NK-92 treated with Interleukin-12 subunit alpha and Interleukin-12 subunit beta, amount 100 ng/mL, for 24 hours (cell line): ENCODE measurements at regions not wholly inside any gene's neighbourhood (a gene's known extent, or its start where the extent isn't known, plus 50 kb on each side); places are given as distances from the start of the nearest gene placed in this dataset.
"Not testable (repeated sequence)": the region's sequence is repeated elsewhere in the genome, so short reads cannot be mapped to it uniquely, and the experiment has no call there.

Source experiments
- DNase-seq: peaks from one replicate; lab custom pipeline; 2025; lab: John Stamatoyannopoulos, UW

DNA sequence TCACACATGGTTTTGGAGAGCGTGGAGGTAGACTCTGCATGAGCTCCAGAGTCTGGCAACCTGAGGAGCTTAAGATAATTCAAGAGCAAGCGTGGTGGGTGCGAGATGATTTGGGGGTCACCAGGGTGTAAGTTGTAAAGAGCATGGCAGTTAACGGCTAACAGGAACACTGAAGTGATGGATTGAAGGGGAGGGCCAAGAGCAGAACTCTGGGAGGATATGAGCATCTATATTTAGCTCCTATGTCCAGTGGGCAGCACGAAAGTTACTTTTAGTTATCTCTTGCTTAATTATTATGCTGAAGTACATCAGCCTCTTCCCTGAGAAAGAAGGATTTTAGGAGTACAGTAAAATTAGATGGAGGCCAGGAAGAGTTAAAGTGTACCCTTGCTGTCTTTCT is 231.9 kb upstream of the HAND2 start:
- DNase-seq, result no peak

DNA sequence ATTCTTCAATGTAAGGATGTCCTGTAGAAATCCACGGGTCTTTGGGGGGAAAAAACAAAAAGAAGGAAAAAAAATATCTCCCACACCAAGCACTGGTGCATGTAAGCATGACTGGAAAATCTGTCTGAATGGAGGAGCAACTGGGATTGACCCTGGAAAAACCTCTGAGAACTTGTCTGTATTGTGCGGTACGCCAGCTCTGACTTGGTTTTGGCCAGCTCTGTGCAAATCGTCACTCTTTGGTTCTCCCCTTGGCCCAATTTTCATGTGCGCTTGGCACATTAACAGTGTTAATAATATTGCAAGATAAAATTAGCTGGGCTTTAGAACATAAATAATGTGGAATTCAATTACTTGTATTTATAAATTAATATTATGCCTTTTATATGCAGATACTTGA is 231.2 kb upstream of the HAND2 start:
- DNase-seq, result no peak

DNA sequence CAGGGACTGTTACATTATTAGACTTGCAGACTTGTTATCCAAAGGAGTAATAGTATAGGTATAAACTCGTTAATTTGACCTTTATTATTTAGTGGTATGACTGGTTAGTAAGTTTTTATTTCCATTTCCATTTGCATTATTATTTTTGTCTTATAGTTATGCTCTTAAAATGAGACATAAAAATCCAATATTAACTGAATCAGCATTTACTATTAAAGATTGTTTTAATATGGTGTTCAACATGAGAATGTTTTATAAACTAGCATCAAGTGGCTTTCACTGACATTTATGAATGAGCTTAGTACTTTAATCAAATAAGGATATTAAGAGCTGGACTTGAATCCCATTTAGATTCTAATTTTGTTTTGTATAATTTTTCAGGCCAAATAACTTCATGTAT is 228.1 kb upstream of the HAND2 start:
- DNase-seq, result no peak

DNA sequence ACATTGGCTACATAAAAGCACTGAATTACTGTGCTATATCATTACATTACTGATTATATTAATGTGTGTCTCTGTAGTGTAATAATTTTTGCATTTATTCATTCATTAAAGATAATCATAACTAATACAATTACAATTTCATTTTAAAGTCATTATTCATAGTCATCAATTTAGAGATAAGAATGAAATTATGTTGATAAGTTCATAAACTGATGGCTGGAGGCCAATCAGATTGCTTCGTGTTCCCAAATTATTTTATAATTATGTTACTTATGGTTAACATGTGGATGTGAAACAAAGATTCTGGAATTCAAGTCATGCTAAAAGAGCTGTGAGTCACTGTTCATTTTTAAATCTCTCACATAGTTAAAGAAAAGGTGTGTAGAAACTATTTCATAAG is 223.4 kb upstream of the HAND2 start:
- no peak for DNase-seq

DNA sequence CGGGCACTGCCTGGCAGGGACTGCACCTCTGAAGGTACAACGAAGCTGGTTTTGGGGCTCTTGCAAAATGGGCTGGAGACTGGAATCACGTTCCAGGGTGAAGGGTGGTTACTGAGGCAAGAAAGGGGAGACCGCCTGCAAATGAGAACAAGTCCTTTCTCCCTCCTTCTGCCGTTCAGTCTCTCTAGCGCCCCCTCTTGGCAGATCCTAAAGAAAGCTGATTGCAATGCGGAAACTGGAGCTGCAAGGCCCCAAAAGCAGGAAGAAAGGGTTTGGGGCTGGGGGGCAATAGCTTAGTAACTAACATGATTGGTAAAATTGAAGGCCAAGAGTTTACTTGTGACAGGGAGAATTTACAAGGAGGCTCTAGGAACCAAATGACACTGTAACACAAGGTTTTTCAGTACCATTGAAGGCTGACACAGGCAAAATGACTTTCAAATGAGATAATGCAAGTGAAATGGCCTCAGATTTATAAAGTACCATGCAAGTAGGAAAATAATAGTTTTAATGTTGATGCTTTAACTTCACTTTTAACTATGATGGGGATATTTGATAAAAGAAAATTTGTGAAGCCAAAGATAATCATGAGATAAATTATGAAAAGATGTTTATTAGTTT is 222.7 kb upstream of the HAND2 start:
- no peak for DNase-seq

DNA sequence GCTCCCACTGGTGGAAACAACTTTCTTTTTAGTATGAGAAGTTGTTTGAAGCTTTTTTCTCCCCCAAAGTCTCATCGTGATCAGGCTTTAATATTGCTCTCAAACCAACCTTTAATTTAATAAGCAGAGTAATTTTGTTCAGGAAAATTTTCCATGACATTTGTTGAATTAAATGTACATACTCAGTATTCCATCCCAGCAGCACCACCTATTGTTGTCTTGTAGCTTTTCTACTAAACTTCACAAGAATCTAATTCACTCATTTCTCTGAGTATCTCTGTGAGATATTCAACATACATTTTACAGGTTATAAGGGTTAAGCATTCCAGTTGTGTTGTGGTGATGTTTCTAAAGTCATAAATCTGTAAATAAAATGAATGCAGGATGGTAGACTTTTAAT is 218.3 kb upstream of the HAND2 start:
- no peak for DNase-seq

- DNase-seq, result no peak
These were observed 217.7 kb upstream of the HAND2 start for GRCh38 chr4:173747537-173748257.

- DNase-seq, result no peak
These were observed 216.4 kb upstream of the HAND2 start for GRCh38 chr4:173746424-173746823.

DNA sequence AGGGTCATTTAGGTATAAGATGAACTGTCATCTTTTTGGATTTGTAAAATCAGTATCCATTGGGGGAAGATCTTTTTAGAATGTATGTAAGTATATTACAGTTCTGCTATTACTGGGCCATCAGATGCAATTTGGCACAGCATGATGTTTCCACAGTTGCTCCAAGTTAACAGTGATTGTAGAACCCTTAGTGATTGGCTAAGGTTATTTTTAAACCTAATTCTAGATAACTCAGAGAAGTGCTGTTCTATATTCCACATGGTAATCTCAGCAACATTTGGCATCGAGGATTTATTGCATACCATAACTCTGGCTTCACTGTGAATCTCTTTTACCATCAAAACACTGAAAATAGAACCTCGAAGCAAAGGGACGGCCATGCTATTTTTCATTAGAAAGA is 215.7 kb upstream of the HAND2 start:
- DNase-seq, result no peak

DNA sequence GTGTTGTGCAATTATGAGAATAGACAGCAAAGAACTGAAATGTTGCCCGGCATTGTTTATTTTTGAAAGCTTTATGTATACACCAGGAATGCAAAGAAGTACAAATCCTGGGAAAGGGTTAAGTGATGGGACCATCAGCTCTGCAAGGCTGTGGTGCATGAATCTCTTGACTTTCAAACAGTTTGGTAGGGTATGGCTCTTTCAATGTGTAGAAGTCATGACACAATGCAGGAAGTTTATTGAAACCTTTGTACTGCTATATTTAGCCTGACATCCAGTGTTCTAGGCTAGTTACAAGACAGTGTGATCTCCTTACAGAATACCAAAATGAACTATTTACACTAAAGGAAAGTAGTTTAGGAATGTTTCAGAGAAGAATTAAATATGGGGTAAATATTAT is 206.8 kb upstream of the HAND2 start:
- no peak for DNase-seq

DNA sequence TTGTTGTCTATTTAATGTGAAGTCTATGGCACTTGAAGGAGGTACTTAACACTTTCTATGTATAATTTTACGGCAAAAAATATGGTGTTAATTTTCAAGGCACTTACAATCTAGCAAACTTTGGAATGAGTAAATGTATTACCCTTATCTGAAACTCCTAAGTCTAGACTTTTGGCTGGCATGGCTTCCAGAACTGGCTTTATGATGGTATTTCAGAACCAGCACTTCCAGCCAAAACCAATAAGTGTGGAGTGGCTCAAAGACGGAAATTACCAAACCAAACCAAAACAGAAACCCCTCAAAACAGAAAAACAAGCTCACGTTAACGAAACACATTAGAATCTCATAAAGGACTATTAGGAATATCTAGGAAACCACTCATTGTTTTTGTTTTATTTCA is 205.6 kb upstream of the HAND2 start:
- DNase-seq, result no peak

- no peak for DNase-seq
These were observed 205.0 kb upstream of the HAND2 start for GRCh38 chr4:173735049-173735448.

DNA sequence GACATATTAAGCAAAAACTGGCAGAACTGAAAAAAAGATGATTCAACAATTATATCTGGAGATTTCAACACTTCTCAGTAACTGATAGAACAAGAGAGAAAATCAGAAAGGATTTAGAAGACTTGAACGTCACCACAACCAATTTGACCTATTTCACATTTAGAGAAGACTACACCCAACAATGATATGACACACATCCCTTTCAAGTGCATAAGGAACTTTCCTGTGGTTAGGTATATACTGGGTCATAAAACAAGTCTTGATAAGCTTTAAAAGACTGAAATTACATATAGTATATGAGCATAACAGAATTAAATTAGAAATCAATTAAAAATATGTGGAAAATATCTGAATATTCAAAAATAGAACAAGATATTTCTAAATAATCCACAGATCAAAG is 201.2 kb upstream of the HAND2 start:
- no peak for DNase-seq

- no peak for DNase-seq
These were observed 192.0 kb upstream of the HAND2 start for GRCh38 chr4:173722075-173722474.

GRCh38 chr4:173718504-173718903 is 188.5 kb upstream of the HAND2 start:
- not testable (repeated sequence) for DNase-seq

- DNase-seq, result no peak
These were observed 187.6 kb upstream of the HAND2 start for GRCh38 chr4:173717581-173717980.

DNA sequence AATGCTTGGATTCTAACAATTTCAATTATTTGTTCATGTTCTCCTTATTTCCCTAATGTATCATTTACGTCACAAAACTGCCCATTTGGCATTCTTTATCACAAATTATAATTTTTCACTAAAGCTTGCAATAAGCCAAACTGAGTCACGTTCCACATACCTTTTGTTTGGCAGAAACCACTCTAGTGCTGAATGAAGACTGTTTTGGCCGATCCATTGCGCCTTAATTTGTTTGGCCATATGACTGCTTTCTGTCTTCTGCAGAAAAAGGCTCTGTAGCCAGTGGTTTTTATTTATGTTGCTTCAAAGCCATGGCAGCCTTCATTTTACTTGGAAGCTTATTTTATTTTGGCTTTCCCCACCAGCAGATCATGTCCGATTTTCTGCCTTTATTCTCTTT is 184.4 kb upstream of the HAND2 start:
- no peak for DNase-seq

DNA sequence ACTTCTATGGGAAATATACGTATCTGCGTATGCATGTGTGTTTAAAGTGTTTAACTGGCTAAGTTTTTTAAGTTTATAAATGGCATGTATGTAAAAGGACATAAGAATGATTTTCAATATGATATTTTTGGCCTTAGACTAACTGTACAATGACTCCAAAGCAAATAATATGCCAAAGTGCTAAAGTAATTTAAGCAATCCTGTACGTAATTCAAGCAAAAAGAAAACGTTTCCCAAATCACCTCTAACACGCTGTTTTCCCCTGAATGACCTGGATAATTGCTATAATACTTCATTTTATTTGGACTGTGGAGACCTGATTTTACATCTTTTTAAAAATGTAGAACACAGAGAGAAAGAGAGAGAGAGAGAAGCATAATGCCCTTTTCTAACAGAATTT is 183.0 kb upstream of the HAND2 start:
- DNase-seq, result no peak

- no peak for DNase-seq
These were observed 177.8 kb upstream of the HAND2 start for GRCh38 chr4:173707658-173708419.

DNA sequence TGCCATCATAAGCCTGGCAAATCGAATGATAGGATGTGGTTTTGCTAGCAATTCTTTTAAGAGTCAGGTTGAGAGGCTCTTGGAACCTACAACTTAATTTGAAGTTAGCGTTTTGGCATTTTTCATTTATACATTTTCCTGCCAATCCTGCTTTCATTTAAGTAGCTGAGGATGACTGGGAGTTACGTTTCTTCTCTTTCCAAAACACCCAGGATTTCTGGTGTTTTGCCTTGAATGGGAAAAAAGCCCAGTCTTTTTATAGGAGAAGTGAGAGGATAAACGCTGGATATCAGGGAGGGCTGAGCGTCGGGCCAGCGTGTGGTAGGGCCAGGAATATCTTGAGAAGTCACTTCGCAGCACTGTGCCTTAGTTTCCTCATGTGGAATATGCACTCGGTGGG is 174.2 kb upstream of the HAND2 start:
- no peak for DNase-seq

DNA sequence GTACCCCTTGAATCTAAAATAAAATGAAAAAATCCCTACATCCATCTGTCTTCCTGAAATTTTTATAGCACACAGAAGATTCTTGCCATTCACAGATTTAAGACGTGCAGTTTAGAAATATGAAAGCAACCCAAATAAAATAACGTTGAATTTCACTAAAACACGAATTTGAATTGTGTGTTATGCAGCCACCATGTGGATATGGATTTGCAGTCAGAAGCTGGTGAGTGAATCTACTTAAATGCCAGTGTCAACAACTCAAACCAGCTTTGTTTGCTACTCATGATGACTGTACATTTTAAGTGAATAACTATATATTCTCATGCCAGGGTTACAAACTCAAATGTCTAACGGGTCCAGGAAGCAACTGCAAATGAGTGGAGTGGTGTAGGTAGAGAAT is 173.0 kb upstream of the HAND2 start:
- DNase-seq, result no peak

DNA sequence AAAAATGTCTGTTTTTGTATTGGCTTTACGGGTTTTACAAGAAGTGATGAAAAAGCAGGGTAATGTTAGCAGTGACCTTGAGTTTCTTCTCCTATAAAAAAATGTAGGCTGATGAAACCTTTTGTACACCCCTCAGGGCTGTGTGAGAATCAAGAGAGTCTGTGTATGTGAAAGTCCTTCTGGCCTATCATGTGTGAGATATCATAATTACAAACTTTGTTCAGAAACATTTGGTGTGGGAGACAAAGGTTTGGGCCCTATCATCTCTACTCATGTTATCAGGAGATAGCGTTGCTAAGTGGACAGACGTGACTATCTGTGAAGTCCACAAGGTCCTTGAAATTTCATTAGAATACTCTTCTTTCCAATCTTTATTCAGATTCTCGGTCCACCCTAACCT is 170.6 kb upstream of the HAND2 start:
- no peak for DNase-seq

DNA sequence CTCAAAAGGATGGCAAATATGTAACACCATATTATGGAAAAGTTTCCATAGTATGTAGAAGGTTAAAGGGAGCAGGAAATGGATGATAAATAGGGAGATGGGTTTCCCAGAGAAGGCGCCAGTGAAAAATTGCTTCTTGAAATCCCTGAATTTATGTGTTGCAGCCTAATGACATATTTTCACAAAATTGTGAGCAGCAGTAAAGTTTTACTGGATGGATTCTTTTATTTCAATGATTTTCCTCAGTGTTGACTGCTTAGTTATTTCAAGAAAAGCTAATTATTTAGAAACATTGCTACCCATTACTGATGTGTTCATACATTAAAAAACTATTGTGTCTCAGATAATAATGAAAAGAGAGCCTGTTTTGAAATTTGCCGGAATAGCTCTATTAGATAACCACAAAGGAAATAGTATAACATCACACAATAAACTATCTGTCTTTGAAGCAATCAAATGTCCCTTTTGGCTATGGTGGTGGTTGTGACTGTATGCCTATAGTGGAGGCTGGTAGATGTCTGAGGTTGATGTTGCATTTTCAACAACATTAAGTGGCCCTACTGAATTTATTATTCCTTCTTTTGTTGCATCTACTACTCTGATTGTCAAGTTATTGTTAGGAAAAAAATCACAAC is 169.9 kb upstream of the HAND2 start:
- DNase-seq, result no peak
